IMR-90 (cell line): ENCODE measurements at regions not wholly inside any gene's neighbourhood (a gene's known extent, or its start where the extent isn't known, plus 50 kb on each side); places are given as distances from the start of the nearest gene placed in this dataset.

Experiments used
- ATAC-seq: fragments of 200-7000 bp; cut with Tn5 transposase; 2 replicates; pipeline ENCODE4 v1.9.1; 2020; ENCODE audit warnings: low read depth, mild to moderate bottlenecking, moderate library complexity
- BruUV-seq: library from RNA; stranded (reverse); fragments of 400-500 nt; replicated peaks from 2 replicates; lab custom pipeline; 2021; lab: Mats Ljungman, UMichigan
- CTCF ChIA-PET: fragments of 300-600 bp; formaldehyde crosslinking; extraction: SDS; loops from one replicate; lab custom pipeline; 2021; ENCODE audit warnings: antibody characterized with exemption; lab: Yijun Ruan, JAX
- POLR2A ChIA-PET: fragments of 300-600 bp; sonication (Branson Sonifier 250); formaldehyde crosslinking; loops from one replicate; lab custom pipeline; 2022; ENCODE audit warnings: antibody characterized with exemption; ENCODE audit not compliant: unreplicated experiment; lab: Charles Lee
- DNase-seq: peaks from one replicate; pipeline ENCODE4 v3.0.0; 2013
- H2AFZ ChIP-seq: replicated peaks from 2 replicates; pipeline ENCODE3; 2013; ENCODE audit warnings: low read length, mild to moderate bottlenecking; ENCODE audit not compliant: poor library complexity
- H2AK5ac ChIP-seq: 2 replicates; pipeline ENCODE4 v1.6.1; 2013; ENCODE audit warnings: low read depth, low read length, inconsistent platforms
- H2AK9ac ChIP-seq: replicated peaks from 2 replicates; pipeline ENCODE3; 2013; ENCODE audit warnings: mild to moderate bottlenecking, low read depth, low read length, moderate library complexity; ENCODE audit not compliant: poor library complexity
- H2BK120ac ChIP-seq: 2 replicates; pipeline ENCODE4 v1.6.1; 2013; ENCODE audit warnings: low read depth, low read length, inconsistent platforms
- H2BK15ac ChIP-seq: 3 replicates; pipeline ENCODE4 v1.6.1; 2013; ENCODE audit warnings: low read depth, low read length, inconsistent platforms
- H2BK20ac ChIP-seq: 2 replicates; pipeline ENCODE4 v1.6.1; 2013; ENCODE audit warnings: low read depth, mild to moderate bottlenecking, inconsistent platforms, low read length, moderate library complexity
- H2BK5ac ChIP-seq: 2 replicates; pipeline ENCODE4 v1.6.1; 2013; ENCODE audit warnings: mild to moderate bottlenecking, low read depth, low read length, inconsistent platforms; ENCODE audit not compliant: poor library complexity, severe bottlenecking
- H3K14ac ChIP-seq: replicated peaks from 2 replicates; pipeline ENCODE4 v1.6.1; 2013; ENCODE audit warnings: low read depth, low read length, inconsistent platforms
- H3K18ac ChIP-seq: 2 replicates; pipeline ENCODE4 v1.6.1; 2013; ENCODE audit warnings: low read depth, low read length, control low read depth
- H3K23ac ChIP-seq: 2 replicates; pipeline ENCODE4 v1.6.1; 2013; ENCODE audit warnings: low read depth, low read length, inconsistent platforms
- H3K27ac ChIP-seq: 2 replicates; pipeline ENCODE4 v1.5.1; 2013; ENCODE audit warnings: mild to moderate bottlenecking, control low read depth, low read length; ENCODE audit not compliant: insufficient read depth
- H3K27me3 ChIP-seq: 2 replicates; pipeline ENCODE4 v1.6.1; 2013; ENCODE audit warnings: low read length; ENCODE audit not compliant: control insufficient read depth, insufficient read depth
- H3K36me3 ChIP-seq: 2 replicates; pipeline ENCODE4 v1.6.1; 2013; ENCODE audit warnings: low read length, mixed read lengths; ENCODE audit not compliant: control insufficient read depth, insufficient read depth
- H3K4ac ChIP-seq: 2 replicates; pipeline ENCODE4 v1.6.1; 2013; ENCODE audit warnings: low read depth, low read length, inconsistent platforms
- H3K4me1 ChIP-seq: 2 replicates; pipeline ENCODE4 v1.6.1; 2013; ENCODE audit warnings: low read length, mixed read lengths; ENCODE audit not compliant: control insufficient read depth, insufficient read depth
- H3K4me2 ChIP-seq: 2 replicates; pipeline ENCODE4 v1.6.1; 2013; ENCODE audit warnings: low read depth, mild to moderate bottlenecking, control low read depth, low read length, moderate library complexity
- H3K4me3 ChIP-seq: 2 replicates; pipeline ENCODE4 v1.5.1; 2013; ENCODE audit warnings: low read depth, mild to moderate bottlenecking, control low read depth, low read length, moderate library complexity; ENCODE audit not compliant: insufficient read depth
- H3K56ac ChIP-seq: 2 replicates; pipeline ENCODE4 v1.6.1; 2013; ENCODE audit warnings: low read length, inconsistent platforms; ENCODE audit not compliant: insufficient read depth; ENCODE audit errors: extremely low read depth
- H3K79me1 ChIP-seq, 2 experiments: 2 replicates each; pipeline ENCODE4 v1.6.1; 2013; ENCODE audit warnings: low read length in 2 of 2, inconsistent platforms in 1 of 2, low read depth in 1 of 2
- H3K9ac ChIP-seq: 2 replicates; pipeline ENCODE4 v1.6.1; 2013; ENCODE audit warnings: low read depth, low read length, control low read depth
- H3K9me1 ChIP-seq: 2 replicates; pipeline ENCODE4 v1.6.1; 2013; ENCODE audit warnings: low read length, inconsistent platforms; ENCODE audit not compliant: insufficient read depth
- H3K9me3 ChIP-seq: 2 replicates; pipeline ENCODE4 v1.6.1; 2013; ENCODE audit warnings: low read length; ENCODE audit not compliant: control insufficient read depth, insufficient read depth
- H4K20me1 ChIP-seq: 2 replicates; pipeline ENCODE4 v1.6.1; 2013; ENCODE audit warnings: low read length, inconsistent platforms; ENCODE audit not compliant: insufficient read depth
- H4K5ac ChIP-seq: 2 replicates; pipeline ENCODE4 v1.6.1; 2013; ENCODE audit warnings: mild to moderate bottlenecking, low read depth, low read length, control low read depth
- H4K8ac ChIP-seq, 2 experiments: 2 replicates each; pipeline ENCODE4 v1.6.1; 2013; ENCODE audit warnings: low read depth in 2 of 2, low read length in 2 of 2, control low read depth in 1 of 2, inconsistent platforms in 1 of 2
- H4K91ac ChIP-seq: 2 replicates; pipeline ENCODE4 v1.6.1; 2013; ENCODE audit warnings: low read depth, low read length, inconsistent platforms; ENCODE audit not compliant: insufficient read depth
- CEBPB ChIP-seq: IDR thresholded peaks from 2 replicates; pipeline ENCODE4 v1.6.1; 2012; ENCODE audit warnings: low read depth, low read length, improper control_type of control experiment
- CHD1 ChIP-seq: IDR thresholded peaks from 2 replicates; pipeline ENCODE4 v1.6.1; 2012; ENCODE audit warnings: low read depth, low read length, improper control_type of control experiment
- MAFK ChIP-seq: IDR thresholded peaks from 2 replicates; pipeline ENCODE4 v1.6.1; 2012; ENCODE audit warnings: low read depth, low read length, improper control_type of control experiment
- MAZ ChIP-seq: IDR thresholded peaks from 2 replicates; pipeline ENCODE4 v1.6.1; 2012; ENCODE audit warnings: low read depth, mild to moderate bottlenecking, low read length, improper control_type of control experiment, moderate library complexity, borderline replicate concordance
- MXI1 ChIP-seq: IDR thresholded peaks from 2 replicates; pipeline ENCODE4 v1.6.1; 2012; ENCODE audit warnings: low read depth, mild to moderate bottlenecking, low read length, moderate library complexity, borderline replicate concordance
- RAD21 ChIP-seq: IDR thresholded peaks from 2 replicates; pipeline ENCODE4 v1.6.1; 2012; ENCODE audit warnings: low read length, improper control_type of control experiment
- RCOR1 ChIP-seq: IDR thresholded peaks from 2 replicates; pipeline ENCODE4 v1.6.1; 2012; ENCODE audit warnings: mild to moderate bottlenecking, low read length, improper control_type of control experiment; ENCODE audit not compliant: insufficient replicate concordance
- RFX5 ChIP-seq: IDR thresholded peaks from 2 replicates; pipeline ENCODE4 v1.8.0; 2012; ENCODE audit warnings: low read depth, mild to moderate bottlenecking, low read length, moderate library complexity
- WGBS, 2 experiments: methylation state at CpG; one replicate each; pipeline versions ENCODE4 v1.1.5 to v1.1.7; 2013; ENCODE audit warnings: missing lambda C conversion rate in 2 of 2; ENCODE audit not compliant: insufficient read length in 1 of 2; ENCODE audit errors: extremely low coverage in 2 of 2; 5-methylcytosine and 5-hydroxymethylcytosine counted together
- dilution Hi-C: fragments of 300-500 bp; cut with HindIII; formaldehyde crosslinking; loops from one replicate; pipeline ENCODE4 v1.14.3; 2018; ENCODE audit warnings: low sequenced_read_pairs; ENCODE audit not compliant: unreplicated experiment
- in situ Hi-C: fragments of 300-500 bp; cut with MboI; formaldehyde crosslinking; loops from 3 replicates; pipeline ENCODE4 v1.14.3; 2019; ENCODE audit warnings: low sequenced_read_pairs, inconsistent platforms, mixed read lengths
- intact Hi-C: fragments of 100-400 bp; cut with micrococcal nuclease; formaldehyde crosslinking; loops from 2 replicates; pipeline ENCODE4 v1.10.0; 2022
- TF ChIP-seq, protein P1 (sequence below): conservative IDR thresholded peaks from 2 replicates; pipeline ENCODE4 v1.5.1; 2012; ENCODE audit warnings: mild to moderate bottlenecking, low read depth, low read length, improper control_type of control experiment

GRCh38 chr6:98779618-98780017, 54.8 kb upstream of the POU3F2 start:
- dilution Hi-C loops, result no loop called here
- H2AFZ ChIP-seq, result no peak overlapping the region
- H2BK5ac ChIP-seq, result no peak overlapping the region
- DNase-seq (no peak), ATAC-seq (no peak)
- no TSS peak for BruUV-seq
- H3K18ac ChIP-seq, result no peak overlapping the region
- no peak overlapping the region for H4K8ac ChIP-seq
- no peaks in the 10 kb centered on the region for H3K79me1 ChIP-seq
- H2BK120ac ChIP-seq, result no peak overlapping the region
- no peak overlapping the region for H3K27ac ChIP-seq
- H2AK5ac ChIP-seq, result no peak overlapping the region
- H3K4me2 ChIP-seq, result no peak overlapping the region
- ChIA-PET POLR2A (no interaction called here), CTCF (no interaction called here)
- in situ Hi-C loops, result no loop called here
- no peak overlapping the region for H2BK20ac ChIP-seq
- no peaks in the 10 kb centered on the region for H3K9me3 ChIP-seq
- H2BK15ac ChIP-seq, result no peak overlapping the region
- H3K4ac ChIP-seq, result no peak overlapping the region
- H2AK9ac ChIP-seq, result no peak overlapping the region
- intact Hi-C loops, result no loop called here
- H3K4me1 ChIP-seq, result no peaks in the 10 kb centered on the region
- H3K9ac ChIP-seq, result no peak overlapping the region
- H4K91ac ChIP-seq, result no peak overlapping the region
- no CpG with 5 or more reads among the region's 3 CpGs for WGBS, 2 experiments
- TF ChIP-seq MXI1 (no peak), CHD1 (no peak), MAFK (no peak), MAZ (no peak), RFX5 (no peak), RAD21 (no peak), RCOR1 (no peak), CEBPB (no peak)
- TF ChIP-seq, protein P1, sequence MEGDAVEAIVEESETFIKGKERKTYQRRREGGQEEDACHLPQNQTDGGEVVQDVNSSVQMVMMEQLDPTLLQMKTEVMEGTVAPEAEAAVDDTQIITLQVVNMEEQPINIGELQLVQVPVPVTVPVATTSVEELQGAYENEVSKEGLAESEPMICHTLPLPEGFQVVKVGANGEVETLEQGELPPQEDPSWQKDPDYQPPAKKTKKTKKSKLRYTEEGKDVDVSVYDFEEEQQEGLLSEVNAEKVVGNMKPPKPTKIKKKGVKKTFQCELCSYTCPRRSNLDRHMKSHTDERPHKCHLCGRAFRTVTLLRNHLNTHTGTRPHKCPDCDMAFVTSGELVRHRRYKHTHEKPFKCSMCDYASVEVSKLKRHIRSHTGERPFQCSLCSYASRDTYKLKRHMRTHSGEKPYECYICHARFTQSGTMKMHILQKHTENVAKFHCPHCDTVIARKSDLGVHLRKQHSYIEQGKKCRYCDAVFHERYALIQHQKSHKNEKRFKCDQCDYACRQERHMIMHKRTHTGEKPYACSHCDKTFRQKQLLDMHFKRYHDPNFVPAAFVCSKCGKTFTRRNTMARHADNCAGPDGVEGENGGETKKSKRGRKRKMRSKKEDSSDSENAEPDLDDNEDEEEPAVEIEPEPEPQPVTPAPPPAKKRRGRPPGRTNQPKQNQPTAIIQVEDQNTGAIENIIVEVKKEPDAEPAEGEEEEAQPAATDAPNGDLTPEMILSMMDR, result no peak
- no peaks in the 10 kb centered on the region for H3K27me3 ChIP-seq
- no peak overlapping the region for H3K4me3 ChIP-seq
- H3K56ac ChIP-seq, result no peak overlapping the region
- no peaks in the 10 kb centered on the region for H4K20me1 ChIP-seq
- no peak overlapping the region for H3K23ac ChIP-seq
- H3K36me3 ChIP-seq, result no peaks in the 10 kb centered on the region
- no peaks in the 10 kb centered on the region for H3K9me1 ChIP-seq
- no peak overlapping the region for H3K14ac ChIP-seq
- H4K5ac ChIP-seq, result no peak overlapping the region
